Spleen (tissue), 7 donors: ENCODE measurements at regions not wholly inside any gene's neighbourhood (a gene's known extent, or its start where the extent isn't known, plus 50 kb on each side); places are given as distances from the start of the nearest gene placed in this dataset.

ENCODE experiments used
- CTCF ChIP-seq, 11 experiments: fragments of 200-600 bp in 7 of 11; fragments of 450-650 bp in 4 of 11; sonication (generic) in 4 of 11; IDR thresholded peaks in 8 of 11; conservative IDR thresholded peaks in 3 of 11; 1 replicate in 7 of 11; 2 replicates in 4 of 11; pipeline versions ENCODE4 v1.4.0 to v1.8.0; 2016 to 2021; ENCODE audit warnings: antibody characterized with exemption in 11 of 11, inconsistent platforms in 4 of 11, mild to moderate bottlenecking in 1 of 11
- POLR2A ChIP-seq, 3 donors: fragments of 450-650 bp; IDR thresholded peaks; one replicate each; pipeline ENCODE4 v1.5.1; 2017; ENCODE audit warnings: antibody characterized with exemption in 3 of 3, mild to moderate bottlenecking in 1 of 3
- donor health status: DM: no; HTN: no; CAD: no; lungs with moderate emphysema.
- donor health status: DM: no; HTN: no; CAD: no.
- donor health status: DM: no; HTN: no; CAD: no.

GRCh38 chr9:17865881-17866280 is 287.0 kb downstream of the SH3GL2 start:
- TF ChIP-seq CTCF (IDR thresholded peaks at IDR 0.05 in 8 of 11, conservative IDR thresholded peaks at IDR 0.05 in 3 of 11), result no peak
- no peak for TF ChIP-seq POLR2A (IDR thresholded peaks at IDR 0.05)
